NT2/D1 (cell line): ENCODE measurements at regions not wholly inside any gene's neighbourhood (a gene's known extent, or its start where the extent isn't known, plus 50 kb on each side); places are given as distances from the start of the nearest gene placed in this dataset.

ENCODE experiments used
- DNase-seq: peaks from one replicate; pipeline ENCODE4 v3.0.0-alpha.2; 2011; ENCODE audit warnings: low read depth, low spot score
- H3K27me3 ChIP-seq: 2 replicates; pipeline ENCODE4 v1.6.0; 2011; ENCODE audit warnings: mild to moderate bottlenecking; ENCODE audit not compliant: insufficient read length, insufficient read depth
- H3K36me3 ChIP-seq: 2 replicates; pipeline ENCODE4 v1.6.1; 2011; ENCODE audit warnings: mild to moderate bottlenecking, low read length, mixed read lengths; ENCODE audit not compliant: insufficient read depth, insufficient read length
- H3K4me1 ChIP-seq: 2 replicates; pipeline ENCODE4 v1.5.1; 2011; ENCODE audit not compliant: insufficient read depth, insufficient read length
- H3K4me3 ChIP-seq: 2 replicates; pipeline ENCODE4 v1.5.1; 2011; ENCODE audit warnings: low read depth; ENCODE audit not compliant: insufficient read length
- H3K9ac ChIP-seq: 2 replicates; pipeline ENCODE4 v1.6.0; 2011; ENCODE audit warnings: low read depth; ENCODE audit not compliant: insufficient read length
- H3K9me3 ChIP-seq: 2 replicates; pipeline ENCODE4 v1.5.1; 2011; ENCODE audit warnings: mild to moderate bottlenecking, low read length; ENCODE audit not compliant: insufficient read depth
- SUZ12 ChIP-seq: IDR thresholded peaks from 2 replicates; pipeline ENCODE4 v1.6.1; 2011; ENCODE audit not compliant: insufficient read length, insufficient read depth; ENCODE audit errors: extremely low read depth
- YY1 ChIP-seq: IDR thresholded peaks from 2 replicates; pipeline ENCODE4 v1.6.1; 2011; ENCODE audit not compliant: insufficient read length, insufficient read depth
- ZNF274 ChIP-seq: IDR thresholded peaks from 2 replicates; pipeline ENCODE4 v1.6.1; 2011; ENCODE audit warnings: mild to moderate bottlenecking, low read depth, low read length

GRCh38 chr13:29918845-29919244 lies 68.4 kb upstream of the UBL3 start:
- TF ChIP-seq YY1 (no peak), ZNF274 (no peak), SUZ12 (no peak)
- no peaks in the 10 kb centered on the region for H3K36me3 ChIP-seq
- H3K4me3 ChIP-seq = no peak overlapping the region
- no peak overlapping the region for H3K9ac ChIP-seq
- no peaks in the 10 kb centered on the region for H3K27me3 ChIP-seq
- no peak for DNase-seq
- H3K9me3 ChIP-seq = no peaks in the 10 kb centered on the region
- peaks cover 3% of the 10 kb centered on the region for H3K4me1 ChIP-seq

GRCh38 chr13:29917650-29918049 lies 67.2 kb upstream of the UBL3 start:
- no peaks in the 10 kb centered on the region for H3K4me1 ChIP-seq
- H3K36me3 ChIP-seq = no peaks in the 10 kb centered on the region
- TF ChIP-seq ZNF274 (no peak), SUZ12 (no peak), YY1 (no peak)
- no peak overlapping the region for H3K4me3 ChIP-seq
- H3K9me3 ChIP-seq = no peaks in the 10 kb centered on the region
- H3K9ac ChIP-seq = no peak overlapping the region
- DNase-seq = no peak
- H3K27me3 ChIP-seq = no peaks in the 10 kb centered on the region

- Histone ChIP-seq H3K4me1 (no peaks in the 10 kb centered on the region), H3K4me3 (no peak overlapping the region), H3K9me3 (no peaks in the 10 kb centered on the region), H3K9ac (no peak overlapping the region), H3K36me3 (no peaks in the 10 kb centered on the region), H3K27me3 (no peaks in the 10 kb centered on the region)
- no peak for DNase-seq
- TF ChIP-seq YY1 (no peak), SUZ12 (no peak), ZNF274 (no peak)
These were observed 64.2 kb upstream of the UBL3 start for GRCh38 chr13:29914581-29914980.

- Histone ChIP-seq H3K36me3 (no peaks in the 10 kb centered on the region), H3K4me1 (no peaks in the 10 kb centered on the region), H3K9ac (no peak overlapping the region), H3K27me3 (no peaks in the 10 kb centered on the region), H3K4me3 (no peak overlapping the region), H3K9me3 (no peaks in the 10 kb centered on the region)
- no peak for TF ChIP-seq ZNF274
- TF ChIP-seq SUZ12 = no peak
- no peak for TF ChIP-seq YY1
- DNase-seq = no peak
These were observed 61.5 kb upstream of the UBL3 start for GRCh38 chr13:29911781-29912418.

- H3K9me3 ChIP-seq = no peaks in the 10 kb centered on the region
- DNase-seq = no peak
- no peaks in the 10 kb centered on the region for H3K4me1 ChIP-seq
- no peak overlapping the region for H3K4me3 ChIP-seq
- no peak overlapping the region for H3K9ac ChIP-seq
- H3K36me3 ChIP-seq = no peaks in the 10 kb centered on the region
- TF ChIP-seq ZNF274 (no peak), SUZ12 (no peak), YY1 (no peak)
- no peaks in the 10 kb centered on the region for H3K27me3 ChIP-seq
These were observed 59.7 kb upstream of the UBL3 start for GRCh38 chr13:29909975-29910674.

GRCh38 chr13:29909081-29909730 lies 58.8 kb upstream of the UBL3 start:
- Histone ChIP-seq H3K36me3 (no peaks in the 10 kb centered on the region), H3K9ac (no peak overlapping the region), H3K27me3 (no peaks in the 10 kb centered on the region), H3K9me3 (no peaks in the 10 kb centered on the region), H3K4me1 (no peaks in the 10 kb centered on the region), H3K4me3 (no peak overlapping the region)
- no peak for TF ChIP-seq SUZ12
- no peak for TF ChIP-seq ZNF274
- TF ChIP-seq YY1 = no peak
- DNase-seq = no peak

- no peak for DNase-seq
- no peak for TF ChIP-seq SUZ12
- TF ChIP-seq ZNF274 = no peak
- no peak for TF ChIP-seq YY1
- Histone ChIP-seq H3K4me3 (no peak overlapping the region), H3K9me3 (no peaks in the 10 kb centered on the region), H3K36me3 (no peaks in the 10 kb centered on the region), H3K27me3 (no peaks in the 10 kb centered on the region), H3K4me1 (no peaks in the 10 kb centered on the region), H3K9ac (no peak overlapping the region)
These were observed 58.1 kb upstream of the UBL3 start for GRCh38 chr13:29908416-29909080.
